ENCODE measurements at regions not wholly inside any gene's neighbourhood (a gene's known extent, or its start where the extent isn't known, plus 50 kb on each side); places are given as distances from the start of the nearest gene placed in this dataset.

GRCh38 chr6:119643876-119644275 is 294.3 kb upstream of the MAN1A1 start:
- in situ Hi-C loops (cut with MboI; ENCODE audit: low pct_unique_long_range_greater_than_20kb, low sequenced_read_pairs, unreplicated experiment): no loop called here
- DNase-seq (ENCODE audit: low spot score): no peak
- no peak for TF ChIP-seq CTCF (IDR thresholded peaks at IDR 0.05; ENCODE audit: extremely low read depth, insufficient read depth, missing control alignments)

DNA sequence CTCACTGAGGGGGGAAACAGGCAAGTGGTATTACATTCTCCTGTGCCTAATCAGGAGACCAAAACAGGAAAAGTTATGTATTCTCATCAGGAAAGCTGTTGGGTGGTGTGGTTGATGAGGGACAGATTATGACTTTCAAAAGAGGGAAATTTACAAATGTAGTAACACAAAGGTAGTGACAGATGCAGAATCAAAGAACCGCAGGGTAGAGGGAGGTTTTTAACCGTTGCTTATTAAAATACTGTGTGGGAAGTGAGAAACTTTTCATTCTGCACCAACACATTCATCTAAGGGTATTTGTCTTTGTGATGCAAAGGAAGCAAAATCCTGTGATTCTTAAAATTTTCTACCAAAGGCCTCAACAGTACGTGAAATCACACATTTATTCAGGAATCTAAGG is 288.2 kb upstream of the MAN1A1 start:
- in situ Hi-C loops (cut with MboI; ENCODE audit: low pct_unique_long_range_greater_than_20kb, low sequenced_read_pairs, unreplicated experiment): no loop called here
- TF ChIP-seq CTCF (IDR thresholded peaks at IDR 0.05; ENCODE audit: extremely low read depth, insufficient read depth, missing control alignments): no peak
- no peak for DNase-seq (ENCODE audit: low spot score)

DNA sequence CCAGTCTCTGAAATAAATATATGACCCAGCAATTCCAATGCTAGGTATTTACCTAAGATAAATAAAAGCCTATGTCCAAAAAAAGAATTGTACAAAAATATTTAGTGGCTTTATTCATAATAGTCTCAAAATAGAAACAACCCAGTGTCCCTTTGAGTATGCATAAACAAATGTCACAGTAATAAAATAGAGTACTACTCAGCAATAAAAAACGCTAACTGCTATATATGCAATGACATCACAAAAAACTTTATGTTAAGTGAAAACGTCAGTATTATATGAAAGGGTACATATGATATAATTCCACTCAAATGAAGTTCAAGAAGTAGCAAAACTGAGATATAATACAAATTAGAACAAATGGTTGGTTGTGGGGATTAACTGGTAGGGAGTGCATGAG is 286.5 kb upstream of the MAN1A1 start:
- DNase-seq (ENCODE audit: low spot score): no peak
- in situ Hi-C loops (cut with MboI; ENCODE audit: low pct_unique_long_range_greater_than_20kb, low sequenced_read_pairs, unreplicated experiment): no loop called here
- no peak for TF ChIP-seq CTCF (IDR thresholded peaks at IDR 0.05; ENCODE audit: extremely low read depth, insufficient read depth, missing control alignments)

GRCh38 chr6:119633461-119633860 is 283.9 kb upstream of the MAN1A1 start:
- no peak for DNase-seq (ENCODE audit: low spot score)
- in situ Hi-C loops (cut with MboI; ENCODE audit: low pct_unique_long_range_greater_than_20kb, low sequenced_read_pairs, unreplicated experiment): no loop called here
- no peak for TF ChIP-seq CTCF (IDR thresholded peaks at IDR 0.05; ENCODE audit: extremely low read depth, insufficient read depth, missing control alignments)

GRCh38 chr6:119630561-119631192 is 281.1 kb upstream of the MAN1A1 start:
- in situ Hi-C loops (cut with MboI; ENCODE audit: low pct_unique_long_range_greater_than_20kb, low sequenced_read_pairs, unreplicated experiment): no loop called here
- TF ChIP-seq CTCF (IDR thresholded peaks at IDR 0.05; ENCODE audit: extremely low read depth, insufficient read depth, missing control alignments): no peak
- DNase-seq (ENCODE audit: low spot score): no peak

GRCh38 chr6:119628691-119629594 is 279.4 kb upstream of the MAN1A1 start:
- no peak for TF ChIP-seq CTCF (IDR thresholded peaks at IDR 0.05; ENCODE audit: extremely low read depth, insufficient read depth, missing control alignments)
- in situ Hi-C loops (cut with MboI; ENCODE audit: low pct_unique_long_range_greater_than_20kb, low sequenced_read_pairs, unreplicated experiment): no loop called here
- DNase-seq (ENCODE audit: low spot score): no peak

All from GM13977 (cell line).